ENCODE measurements at regions not wholly inside any gene's neighbourhood (a gene's known extent, or its start where the extent isn't known, plus 50 kb on each side); places are given as distances from the start of the nearest gene placed in this dataset.

GRCh38 chr7:55314967-55315366 is 50.2 kb upstream of the LANCL2 start (continued):
- TF ChIP-seq ZBTB33 (IDR thresholded peaks at IDR 0.05; ENCODE audit: extremely low read depth, insufficient replicate concordance, low read length) (no peak), SRF (IDR thresholded peaks at IDR 0.05; ENCODE audit: low read depth) (no peak)
